NCI-H1694 (cell line): ENCODE measurements at regions not wholly inside any gene's neighbourhood (a gene's known extent, or its start where the extent isn't known, plus 50 kb on each side); places are given as distances from the start of the nearest gene placed in this dataset.
"Not testable (repeated sequence)": the region's sequence is repeated elsewhere in the genome, so short reads cannot be mapped to it uniquely, and the experiment has no call there.

Experiments used
- DNase-seq: peaks from one replicate; lab custom pipeline; 2025; lab: John Stamatoyannopoulos, UW

DNA sequence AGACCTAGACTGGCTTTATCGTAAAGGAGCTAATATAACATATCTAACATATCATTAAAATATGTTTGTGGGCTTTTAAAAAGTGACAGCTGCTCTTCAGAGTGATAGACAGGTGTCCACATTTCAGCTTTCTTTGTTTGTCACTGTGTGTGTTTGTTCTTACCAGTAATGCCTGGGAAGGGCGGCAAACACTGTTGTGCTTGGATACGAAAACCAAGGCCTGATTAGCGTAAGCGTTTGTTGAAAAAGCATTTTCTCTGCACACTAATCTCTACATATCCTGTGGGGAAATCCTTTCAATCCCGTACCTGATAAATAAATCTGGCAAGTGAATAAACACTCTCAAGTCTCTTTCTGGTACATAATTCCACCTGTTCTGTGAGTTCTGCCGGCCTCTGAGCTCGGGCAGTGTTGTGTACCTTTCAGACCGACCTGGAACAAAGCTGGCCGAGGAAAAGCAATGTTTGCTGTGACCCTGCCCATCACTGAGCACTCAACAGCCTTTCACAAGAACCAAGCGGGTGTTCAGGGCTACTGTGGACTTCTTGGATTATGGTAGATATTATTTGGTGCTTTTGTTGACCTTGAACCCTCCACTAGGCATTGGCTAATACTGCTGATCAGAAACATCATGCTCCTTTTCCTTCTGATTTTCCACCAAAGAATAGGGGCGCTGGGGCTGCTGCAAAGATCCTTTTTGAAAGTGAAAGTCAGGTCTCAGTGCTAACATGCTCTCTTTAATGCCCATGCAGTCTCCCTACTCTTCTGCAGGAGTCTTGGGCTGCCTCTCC is 100.4 kb downstream of the CD83 start:
- DNase-seq: no peak

DNA sequence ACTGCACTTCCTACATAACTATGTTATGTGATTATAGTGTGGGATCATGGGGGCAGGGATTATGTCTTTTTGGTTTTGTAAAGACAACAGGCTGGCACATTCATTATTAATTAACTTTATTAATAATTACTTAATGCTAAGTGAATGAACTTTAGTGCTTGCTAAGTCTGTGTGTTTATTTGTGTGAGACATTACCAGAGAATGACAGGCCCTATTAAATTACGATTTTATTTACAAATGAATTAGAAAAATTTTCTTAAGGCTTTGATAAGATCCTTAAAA is 100.9 kb downstream of the CD83 start:
- DNase-seq: no peak

DNA sequence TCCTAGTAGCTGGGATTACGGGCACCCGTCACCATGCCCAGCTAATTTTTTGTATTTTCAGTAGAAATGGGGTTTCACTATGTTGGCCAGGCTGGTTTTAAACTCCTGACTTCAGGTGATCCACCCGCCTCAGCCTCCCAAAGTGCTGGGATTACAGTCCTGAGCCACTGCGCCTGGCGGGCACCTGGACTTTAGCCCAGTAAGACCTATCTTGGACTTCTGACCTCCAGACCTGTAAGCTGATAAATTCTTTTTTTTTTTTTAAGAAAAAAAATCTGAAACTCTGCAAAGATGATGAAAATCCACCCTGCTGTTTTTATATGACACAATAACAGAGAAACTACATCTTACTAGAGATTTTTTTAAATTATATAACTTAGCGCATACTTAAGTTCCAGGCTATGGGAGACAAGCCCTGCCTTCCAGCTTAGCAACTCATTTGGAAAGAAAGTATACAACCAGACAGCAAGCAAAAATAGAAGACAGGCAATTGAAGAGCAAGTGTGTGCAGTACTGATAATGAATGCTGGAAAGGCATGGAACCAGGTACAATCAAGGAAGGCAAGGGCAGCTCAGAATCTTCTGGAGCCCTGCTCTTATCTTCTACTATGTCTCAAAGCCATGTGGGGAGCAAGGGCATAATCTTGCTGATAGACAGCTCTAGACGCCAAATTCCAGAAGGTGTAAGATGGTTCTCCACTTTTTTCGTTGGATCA is 104.2 kb downstream of the CD83 start:
- no peak for DNase-seq

DNA sequence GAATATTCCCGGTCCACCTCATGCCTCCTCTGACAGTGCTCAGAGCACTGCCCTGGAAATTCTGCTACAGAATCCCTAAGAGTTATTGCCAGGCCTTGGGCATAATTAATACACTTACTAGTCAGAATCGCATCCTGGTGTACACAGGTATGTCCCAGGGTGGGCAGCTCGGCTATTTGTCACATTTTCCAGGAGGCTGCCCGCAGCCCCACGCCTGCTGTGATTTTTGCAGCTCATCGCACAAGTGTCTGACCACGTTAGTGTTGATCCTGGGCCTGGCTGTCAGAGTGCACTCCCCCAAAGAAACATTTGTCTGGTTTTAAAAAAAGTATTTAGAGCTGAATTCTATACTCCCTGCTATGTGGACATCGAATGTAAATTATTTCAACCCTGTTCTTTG is 105.4 kb downstream of the CD83 start:
- no peak for DNase-seq

DNA sequence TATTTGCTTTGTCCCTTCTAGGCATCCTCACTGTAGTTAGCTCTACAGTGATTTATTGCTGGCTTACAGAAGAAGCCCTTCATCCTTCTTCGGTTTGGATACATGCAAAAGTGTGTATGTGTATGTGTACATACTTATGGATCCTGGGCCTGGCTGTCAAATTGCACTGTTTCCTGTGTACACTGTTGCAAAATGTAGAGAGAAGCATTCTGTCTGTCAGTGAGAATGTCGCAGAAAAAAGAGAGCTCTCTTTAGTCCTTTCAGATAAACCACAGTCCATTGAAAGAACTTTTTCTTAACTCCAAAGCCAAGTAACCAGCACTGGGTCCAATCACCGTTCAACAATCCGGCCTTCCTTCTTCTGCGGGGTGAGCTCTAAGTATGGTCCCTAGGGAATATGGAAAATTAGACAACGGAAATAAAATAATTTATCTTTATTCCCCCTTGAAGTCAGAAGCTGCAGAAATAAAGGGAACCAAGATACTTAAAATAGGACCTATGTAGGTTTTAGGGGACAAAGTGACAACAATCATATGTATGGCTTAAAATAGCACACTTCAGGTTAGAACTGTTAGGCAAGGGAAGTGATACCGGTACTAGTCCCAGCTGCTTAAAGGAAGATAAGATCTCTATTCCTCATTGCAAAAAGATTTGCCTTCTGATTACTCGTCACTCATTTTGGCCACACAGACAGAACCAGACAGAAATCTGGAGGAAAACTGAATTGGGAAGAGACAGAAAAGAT is 107.0 kb downstream of the CD83 start:
- no peak for DNase-seq

DNA sequence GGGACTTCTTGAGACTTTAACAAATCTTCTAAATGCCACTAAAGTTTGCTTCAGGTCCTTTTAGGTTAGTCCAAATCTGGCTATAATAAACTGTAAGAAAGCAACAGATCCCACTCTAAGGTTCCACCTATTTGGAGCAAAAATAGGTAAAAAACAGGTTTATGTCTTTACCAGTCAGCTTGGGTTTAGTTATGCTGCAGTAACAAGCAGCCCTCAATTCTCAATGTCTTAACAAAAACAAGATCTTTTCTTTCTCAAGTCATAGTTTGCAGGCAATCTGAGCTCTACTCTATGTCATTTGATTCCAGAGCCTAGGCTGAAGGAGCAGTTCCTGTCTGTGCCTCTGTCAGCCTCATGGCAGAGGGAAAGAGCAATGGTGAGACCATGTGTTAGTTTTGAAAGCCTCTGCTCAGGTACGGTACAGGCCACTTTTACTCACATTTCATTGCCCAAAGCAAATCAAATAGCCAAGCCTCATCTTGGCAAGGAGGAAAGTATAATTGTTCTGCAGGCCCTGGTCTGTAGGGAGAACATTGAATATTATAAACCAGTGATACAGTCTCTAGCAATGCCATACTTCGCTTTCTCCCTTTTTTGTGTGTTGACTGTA is 108.6 kb downstream of the CD83 start:
- no peak for DNase-seq

DNA sequence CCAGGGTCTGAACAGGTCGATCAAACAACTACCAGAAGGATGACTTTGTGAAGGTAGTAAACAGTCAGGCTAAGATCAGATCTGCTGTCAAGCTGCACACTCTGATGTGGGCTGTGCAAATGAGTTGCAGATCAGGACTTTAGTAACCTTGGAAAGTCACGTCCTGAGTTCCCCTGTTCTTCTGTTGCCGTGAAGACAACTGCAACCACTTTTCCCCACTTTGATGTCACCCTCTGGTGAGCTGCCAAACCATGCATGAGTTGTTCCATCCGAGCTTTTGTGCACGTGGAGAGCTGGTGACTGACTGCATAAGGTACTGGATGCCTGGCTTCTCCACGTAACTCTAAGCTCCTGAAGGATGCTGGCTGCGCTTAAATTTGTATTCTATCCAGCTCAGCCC is 111.0 kb downstream of the CD83 start:
- no peak for DNase-seq

DNA sequence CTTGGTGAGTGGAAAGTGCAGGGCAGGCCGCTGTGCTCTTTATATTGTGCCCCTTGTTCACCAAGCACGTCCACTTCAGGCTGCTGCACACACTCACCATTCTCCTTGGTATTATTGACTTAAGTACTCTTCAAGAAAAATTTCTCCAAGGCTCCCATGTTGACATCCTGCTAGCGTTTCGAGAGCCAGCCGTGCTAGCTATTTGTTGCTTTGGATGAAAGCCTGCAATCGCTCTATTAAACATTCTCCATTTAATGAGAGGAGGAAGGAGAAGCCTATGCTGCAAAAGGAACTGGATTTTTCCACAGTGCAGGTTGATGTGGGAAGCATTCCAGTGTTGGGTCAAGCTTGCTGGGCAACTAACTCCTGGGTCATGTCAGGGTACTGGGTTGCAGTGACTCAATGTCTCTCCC is 113.5 kb downstream of the CD83 start:
- no peak for DNase-seq

DNA sequence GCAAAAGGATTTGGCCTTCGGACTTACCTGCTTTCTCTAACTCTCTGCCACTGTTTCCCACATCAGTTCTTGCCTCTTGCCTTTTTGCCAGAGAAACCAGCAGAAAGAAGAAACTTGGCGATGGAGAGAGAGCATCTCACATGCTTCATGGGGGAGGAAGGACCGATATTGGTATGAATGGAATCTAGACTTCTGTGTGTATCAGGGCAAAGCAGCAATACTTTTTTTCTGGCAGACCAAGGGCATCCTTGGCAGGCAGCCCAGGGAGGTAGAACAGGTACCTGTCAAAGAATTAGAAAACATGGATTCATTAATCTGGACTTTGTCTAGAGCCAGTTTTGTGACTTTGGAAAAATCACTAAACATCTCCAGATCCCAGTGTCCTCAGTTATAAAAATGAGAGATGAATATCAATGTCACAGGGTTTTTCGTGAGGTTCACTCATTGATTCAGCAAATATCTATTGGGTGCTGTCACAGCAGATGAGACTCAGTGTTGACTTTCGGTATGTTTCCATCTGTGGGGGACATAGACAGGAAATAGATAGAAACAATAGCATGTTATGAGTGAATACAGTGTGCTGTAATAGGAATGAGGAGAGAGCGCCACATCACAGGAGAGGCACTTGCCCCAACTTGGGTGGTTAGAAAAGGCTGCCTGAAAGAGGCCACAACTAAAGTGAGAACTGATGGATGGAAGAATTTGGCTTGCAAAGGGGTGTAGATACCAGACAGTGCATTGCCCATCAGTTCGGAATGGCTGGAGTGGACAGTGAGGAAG is 114.1 kb downstream of the CD83 start:
- no peak for DNase-seq

DNA sequence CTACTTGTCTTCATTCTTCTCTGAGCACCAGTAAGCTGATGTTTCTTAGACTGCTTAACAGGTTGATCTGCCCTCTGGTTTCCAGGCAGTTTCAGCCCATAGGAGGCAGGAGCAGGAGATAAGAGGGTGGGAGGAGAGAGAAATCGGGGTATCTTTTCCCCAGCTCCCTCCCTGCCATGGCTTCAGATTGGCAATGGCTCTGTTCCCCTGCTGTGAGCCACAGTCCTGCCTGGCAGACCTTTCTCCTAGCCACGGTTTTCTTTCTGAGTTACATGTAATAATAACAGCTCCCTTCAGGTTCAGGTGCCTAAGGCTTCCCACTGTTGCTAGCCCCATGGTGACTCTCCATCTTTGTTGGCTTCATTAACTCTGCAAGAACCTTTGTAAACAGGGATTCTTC is 115.3 kb downstream of the CD83 start:
- no peak for DNase-seq

DNA sequence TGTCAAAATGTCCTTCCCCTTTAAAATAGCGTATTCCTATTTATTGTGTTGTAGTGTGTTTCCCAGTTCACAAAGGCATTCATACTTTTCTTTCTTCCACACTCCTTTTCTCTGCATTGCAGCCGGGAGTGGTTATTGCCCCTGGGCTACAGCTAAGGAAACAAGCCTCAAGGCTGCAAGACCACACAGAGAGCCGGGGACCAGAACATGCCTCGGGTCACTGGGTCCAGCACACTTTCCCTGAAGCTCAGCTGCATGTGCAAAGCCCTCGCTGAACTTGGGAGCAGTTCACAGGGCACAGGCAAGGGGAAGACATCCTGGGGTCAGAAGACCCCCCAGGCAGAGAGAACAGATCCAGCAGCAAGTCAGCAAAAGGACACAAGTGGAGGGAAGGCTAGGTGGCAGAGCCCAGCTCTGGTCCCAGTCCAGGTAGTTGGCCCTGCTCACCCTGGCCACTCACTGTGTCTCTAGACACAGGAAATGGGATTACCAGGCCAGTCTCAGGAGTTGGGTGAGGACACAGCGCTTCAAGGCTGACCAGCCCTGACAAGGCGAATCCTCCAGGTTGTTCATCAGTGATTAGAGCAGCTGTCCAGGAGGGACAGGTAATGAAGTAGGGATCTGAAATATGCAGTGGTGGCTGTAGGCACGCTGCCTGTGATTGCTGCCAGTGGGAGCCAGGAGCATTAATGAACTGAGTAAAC is 118.2 kb downstream of the CD83 start:
- no peak for DNase-seq

DNA sequence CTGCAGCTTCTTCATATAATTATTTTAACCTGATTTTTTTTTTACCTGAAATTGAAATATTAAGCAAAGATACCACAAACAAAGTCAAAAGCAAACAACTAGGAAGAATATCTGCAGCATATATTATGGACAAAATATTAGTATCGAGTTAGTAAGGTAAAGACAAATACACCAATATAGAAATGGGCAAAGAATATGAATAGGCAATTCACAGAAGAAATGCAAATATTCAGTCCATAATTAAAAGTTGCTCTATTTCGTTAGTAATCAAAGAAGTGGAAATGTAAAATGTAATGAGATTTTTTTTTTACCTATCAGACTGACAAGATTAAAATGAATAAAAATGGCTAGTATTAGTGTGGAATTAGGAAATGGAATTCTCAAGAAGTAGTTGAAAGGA is 121.5 kb downstream of the CD83 start:
- DNase-seq: no peak

DNA sequence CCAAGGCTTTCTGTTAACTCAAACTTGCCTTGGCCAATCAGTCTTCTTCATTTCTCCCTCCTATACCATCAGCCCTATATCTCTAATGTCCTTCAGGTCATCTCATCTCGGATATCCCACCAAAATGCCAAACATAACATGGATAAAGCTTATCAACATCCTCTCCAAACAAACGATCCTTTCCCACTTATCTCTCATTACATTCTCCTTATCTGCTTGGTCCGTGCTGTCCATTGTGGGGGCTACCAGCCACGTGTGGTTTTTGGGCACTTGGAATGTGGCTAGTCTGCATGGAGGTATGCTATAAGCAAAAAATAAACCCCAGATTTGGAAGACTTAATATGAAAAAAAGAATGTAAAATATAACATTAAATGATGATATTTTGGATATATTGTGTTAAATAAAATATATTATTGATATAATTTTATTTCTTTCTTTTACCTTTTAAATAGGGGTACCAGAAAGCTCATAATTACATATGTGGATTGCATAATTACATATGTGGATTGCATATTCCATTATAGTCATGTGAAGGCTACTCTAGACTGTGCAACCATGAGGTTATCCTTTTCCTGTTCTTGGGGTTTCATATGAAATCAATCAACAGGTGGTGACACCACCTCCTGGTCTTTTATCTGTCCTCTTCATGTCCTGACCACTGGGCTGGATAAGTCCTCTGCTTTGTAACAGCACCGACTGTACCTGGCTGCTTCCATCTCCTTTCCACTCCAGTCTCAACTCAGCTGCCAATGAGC is 123.0 kb downstream of the CD83 start:
- DNase-seq: no peak

DNA sequence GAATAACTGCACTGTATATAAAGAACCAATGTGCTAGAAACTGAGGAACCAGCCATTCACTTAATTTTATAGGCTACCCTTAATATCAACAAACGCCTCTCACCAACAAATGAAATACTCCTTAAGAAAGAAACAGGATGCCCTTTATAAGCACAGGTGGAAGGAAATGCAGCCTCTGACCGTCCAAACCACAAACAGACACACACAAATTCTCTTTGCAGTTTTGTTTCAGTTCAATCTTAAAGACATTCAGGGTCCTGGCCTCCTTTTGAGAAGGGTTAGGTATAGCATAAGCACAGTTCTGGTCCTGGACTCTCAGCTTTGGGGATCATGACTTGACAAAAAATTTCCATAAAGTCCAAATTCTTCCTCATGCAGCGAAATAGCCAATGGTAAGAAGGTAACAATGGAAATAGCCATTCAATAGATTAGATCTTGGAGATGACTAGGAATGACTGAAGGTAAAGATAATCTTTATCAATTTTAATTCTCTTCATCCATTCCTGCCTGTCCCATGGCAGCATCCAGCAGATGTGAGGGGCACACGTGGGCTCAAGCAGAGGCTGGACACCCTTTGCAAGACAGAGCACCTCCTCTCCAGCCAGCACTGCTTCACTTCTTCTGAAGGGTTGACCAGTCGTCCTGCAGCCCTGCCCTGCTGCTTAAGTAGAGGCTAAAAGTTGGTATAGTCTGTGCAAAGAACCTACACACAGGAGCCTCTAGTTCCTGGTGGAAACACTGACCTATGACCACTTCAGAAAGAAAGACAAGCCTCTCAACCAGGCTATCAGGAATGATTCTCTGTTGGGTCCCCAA is 123.9 kb downstream of the CD83 start:
- no peak for DNase-seq

DNA sequence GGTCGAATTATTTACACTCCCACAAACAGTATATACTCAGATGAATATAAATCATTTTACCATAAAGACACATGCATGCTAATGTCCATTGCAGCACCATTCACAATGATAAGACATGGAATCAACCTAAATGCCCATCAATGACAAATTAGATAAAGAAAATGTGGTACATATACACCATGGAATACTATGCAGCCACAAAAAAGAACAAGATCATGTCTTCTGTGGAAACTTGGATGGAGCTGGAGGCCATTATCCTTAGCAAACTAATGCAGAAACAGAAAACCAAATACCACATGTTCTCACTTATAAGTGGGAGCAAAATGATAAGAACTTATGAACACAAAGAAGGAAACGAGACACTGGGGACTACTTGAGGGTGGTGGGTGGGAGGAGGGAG is 125.3 kb downstream of the CD83 start:
- not testable (repeated sequence) for DNase-seq

DNA sequence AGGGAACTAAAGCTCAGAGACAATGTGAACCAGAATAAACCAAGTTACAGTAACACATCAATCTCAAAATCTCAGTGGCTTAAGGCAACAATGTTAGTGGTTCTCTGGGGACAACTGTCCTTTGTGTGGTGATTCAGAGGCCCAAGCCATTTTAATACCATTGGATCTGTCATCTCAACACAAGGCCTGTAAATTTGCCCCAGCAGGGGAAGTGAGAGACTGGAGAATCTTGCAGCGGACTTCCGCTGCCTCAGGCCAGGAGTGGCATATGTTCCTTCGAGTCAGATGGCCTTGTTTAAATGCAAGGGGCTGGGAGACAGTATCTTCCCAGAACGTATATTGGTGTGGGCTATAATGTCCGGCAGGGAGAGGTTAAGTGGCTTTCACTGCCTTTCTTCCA is 126.0 kb downstream of the CD83 start:
- DNase-seq: no peak

DNA sequence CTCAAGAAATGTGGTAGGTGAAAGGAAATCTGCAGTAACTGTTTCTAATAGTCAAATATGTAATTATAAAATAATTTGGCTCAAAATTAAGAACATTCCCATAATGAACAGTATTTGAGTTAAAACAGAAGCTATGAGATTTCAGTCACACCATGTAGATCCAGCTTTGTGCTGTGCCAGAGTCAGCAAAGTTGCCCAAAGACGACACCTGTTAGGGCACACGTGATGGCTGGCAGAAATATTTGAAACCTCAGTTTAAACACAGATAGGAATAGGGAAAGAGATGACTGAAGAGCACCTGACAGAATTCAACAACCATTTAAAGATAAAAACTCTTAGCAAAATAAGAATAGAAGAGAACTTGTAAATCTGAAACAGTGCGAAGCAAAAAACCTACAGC is 129.3 kb downstream of the CD83 start:
- DNase-seq: no peak

DNA sequence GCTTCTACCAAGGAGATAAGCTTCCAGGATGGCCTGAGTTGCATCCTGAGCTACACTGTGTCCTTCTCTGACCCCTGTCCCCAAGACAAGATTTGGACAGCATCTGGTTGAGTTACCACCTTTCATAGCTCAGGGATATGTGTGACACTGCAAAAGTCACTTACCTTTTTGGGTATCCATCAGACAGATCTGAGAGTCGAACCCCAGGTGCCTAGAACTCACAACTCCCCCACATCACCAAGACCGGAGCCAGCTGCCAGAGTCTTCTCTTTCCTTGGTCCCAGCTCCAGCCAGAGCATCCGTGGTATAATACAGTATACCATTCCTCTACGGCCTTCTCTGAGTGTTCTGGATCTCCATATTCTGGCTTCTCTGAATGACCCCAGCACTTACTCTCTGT is 133.0 kb downstream of the CD83 start:
- no peak for DNase-seq

DNA sequence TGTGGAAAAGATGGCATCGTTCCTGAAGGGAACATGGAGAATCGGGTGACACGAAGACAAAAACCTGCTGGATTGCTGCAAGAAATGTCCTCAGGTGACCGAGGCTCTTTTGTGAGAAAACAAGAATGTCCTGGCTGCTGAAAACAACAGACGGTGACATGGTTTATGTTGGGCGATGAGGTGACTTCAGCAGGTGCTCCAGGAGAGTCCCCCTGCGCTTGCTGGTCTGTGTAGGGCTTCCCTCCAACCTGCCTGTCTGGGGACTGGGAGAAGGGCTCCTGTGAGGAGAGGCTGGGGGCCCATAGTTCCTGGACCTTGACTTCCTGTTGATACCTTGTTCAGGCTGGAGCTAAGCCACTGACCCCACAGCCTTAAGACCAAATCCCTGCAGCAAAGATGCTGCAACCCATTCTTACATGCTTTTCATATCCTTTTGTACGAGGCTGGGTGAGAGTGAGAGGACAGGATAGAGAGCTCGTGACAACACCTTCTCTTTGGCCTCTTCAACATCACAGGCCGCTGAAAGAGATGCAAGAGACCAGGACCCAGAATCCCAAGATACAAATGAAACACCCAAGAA is 134.8 kb downstream of the CD83 start:
- no peak for DNase-seq
